A549 (cell line): ENCODE measurements at regions not wholly inside any gene's neighbourhood (a gene's known extent, or its start where the extent isn't known, plus 50 kb on each side); places are given as distances from the start of the nearest gene placed in this dataset.

ENCODE experiments used
- CHD2 ChIP-seq: fragments of 150-350 bp; IDR thresholded peaks from 2 replicates; pipeline ENCODE4 v1.6.1; 2014; ENCODE audit warnings: low read length; ENCODE audit not compliant: partially characterized antibody
- CTCF ChIP-seq: fragments of >200 bp; sonication (Bioruptor Twin); formaldehyde crosslinking; IDR thresholded peaks from 3 replicates; pipeline ENCODE4 v1.5.1; 2016
- EP300 ChIP-seq, 2 experiments: fragments of >200 bp; sonication (Bioruptor Twin); formaldehyde crosslinking; IDR thresholded peaks; 2 replicates in 1 of 2; 3 replicates in 1 of 2; pipeline ENCODE4 v1.6.1; 2016 to 2017
- JUNB ChIP-seq: fragments of >200 bp; sonication (Bioruptor Twin); formaldehyde crosslinking; IDR thresholded peaks from 2 replicates; pipeline ENCODE4 v1.6.1; 2016
- KDM1A ChIP-seq: fragments of 200-600 bp; sonication (generic); IDR thresholded peaks from 2 replicates; pipeline ENCODE4 v1.6.1; 2016; ENCODE audit warnings: low read depth, mild to moderate bottlenecking
- POLR2A ChIP-seq: IDR thresholded peaks from 2 replicates; pipeline ENCODE4 v1.6.1; 2012; ENCODE audit warnings: mild to moderate bottlenecking, low read length
- TF ChIP-seq, protein P1 (sequence below): fragments of 200-600 bp; sonication (generic); IDR thresholded peaks from 2 replicates; pipeline ENCODE4 v1.6.1; 2016; ENCODE audit warnings: antibody characterized with exemption, mild to moderate bottlenecking, moderate library complexity
- TF ChIP-seq, protein P2 (sequence below): fragments of 150-350 bp; IDR thresholded peaks from 2 replicates; pipeline ENCODE4 v1.6.1; 2014; ENCODE audit warnings: low read depth, mild to moderate bottlenecking, low read length

DNA sequence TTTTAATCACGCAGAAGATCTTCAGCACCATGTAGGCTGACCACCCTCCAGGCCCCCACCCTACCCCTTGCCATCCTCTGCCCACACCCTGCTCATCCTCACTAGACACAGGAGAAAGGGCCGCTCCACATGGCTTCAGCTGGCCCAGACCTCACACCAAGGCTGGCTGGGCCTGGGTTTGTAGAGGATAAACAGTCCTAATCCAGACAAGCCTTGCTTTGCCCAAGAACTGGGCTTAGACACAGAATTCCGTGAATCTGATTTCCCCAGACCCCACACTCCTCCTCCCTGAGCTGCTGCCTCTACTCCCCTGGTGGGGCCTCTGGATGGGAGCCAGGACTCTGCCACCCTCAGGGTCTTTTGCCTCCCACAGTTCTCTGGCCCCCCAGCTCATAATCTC lies 185.3 kb downstream of the CYP26B1 start:
- TF ChIP-seq POLR2A, result no peak
- no peak for TF ChIP-seq JUNB
- no peak for TF ChIP-seq CTCF
- no peak for TF ChIP-seq KDM1A
- TF ChIP-seq, protein P1, sequence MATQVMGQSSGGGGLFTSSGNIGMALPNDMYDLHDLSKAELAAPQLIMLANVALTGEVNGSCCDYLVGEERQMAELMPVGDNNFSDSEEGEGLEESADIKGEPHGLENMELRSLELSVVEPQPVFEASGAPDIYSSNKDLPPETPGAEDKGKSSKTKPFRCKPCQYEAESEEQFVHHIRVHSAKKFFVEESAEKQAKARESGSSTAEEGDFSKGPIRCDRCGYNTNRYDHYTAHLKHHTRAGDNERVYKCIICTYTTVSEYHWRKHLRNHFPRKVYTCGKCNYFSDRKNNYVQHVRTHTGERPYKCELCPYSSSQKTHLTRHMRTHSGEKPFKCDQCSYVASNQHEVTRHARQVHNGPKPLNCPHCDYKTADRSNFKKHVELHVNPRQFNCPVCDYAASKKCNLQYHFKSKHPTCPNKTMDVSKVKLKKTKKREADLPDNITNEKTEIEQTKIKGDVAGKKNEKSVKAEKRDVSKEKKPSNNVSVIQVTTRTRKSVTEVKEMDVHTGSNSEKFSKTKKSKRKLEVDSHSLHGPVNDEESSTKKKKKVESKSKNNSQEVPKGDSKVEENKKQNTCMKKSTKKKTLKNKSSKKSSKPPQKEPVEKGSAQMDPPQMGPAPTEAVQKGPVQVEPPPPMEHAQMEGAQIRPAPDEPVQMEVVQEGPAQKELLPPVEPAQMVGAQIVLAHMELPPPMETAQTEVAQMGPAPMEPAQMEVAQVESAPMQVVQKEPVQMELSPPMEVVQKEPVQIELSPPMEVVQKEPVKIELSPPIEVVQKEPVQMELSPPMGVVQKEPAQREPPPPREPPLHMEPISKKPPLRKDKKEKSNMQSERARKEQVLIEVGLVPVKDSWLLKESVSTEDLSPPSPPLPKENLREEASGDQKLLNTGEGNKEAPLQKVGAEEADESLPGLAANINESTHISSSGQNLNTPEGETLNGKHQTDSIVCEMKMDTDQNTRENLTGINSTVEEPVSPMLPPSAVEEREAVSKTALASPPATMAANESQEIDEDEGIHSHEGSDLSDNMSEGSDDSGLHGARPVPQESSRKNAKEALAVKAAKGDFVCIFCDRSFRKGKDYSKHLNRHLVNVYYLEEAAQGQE, result no peak
- TF ChIP-seq EP300 (IDR thresholded peaks at IDR 0.05), result no peak
- TF ChIP-seq, protein P2, sequence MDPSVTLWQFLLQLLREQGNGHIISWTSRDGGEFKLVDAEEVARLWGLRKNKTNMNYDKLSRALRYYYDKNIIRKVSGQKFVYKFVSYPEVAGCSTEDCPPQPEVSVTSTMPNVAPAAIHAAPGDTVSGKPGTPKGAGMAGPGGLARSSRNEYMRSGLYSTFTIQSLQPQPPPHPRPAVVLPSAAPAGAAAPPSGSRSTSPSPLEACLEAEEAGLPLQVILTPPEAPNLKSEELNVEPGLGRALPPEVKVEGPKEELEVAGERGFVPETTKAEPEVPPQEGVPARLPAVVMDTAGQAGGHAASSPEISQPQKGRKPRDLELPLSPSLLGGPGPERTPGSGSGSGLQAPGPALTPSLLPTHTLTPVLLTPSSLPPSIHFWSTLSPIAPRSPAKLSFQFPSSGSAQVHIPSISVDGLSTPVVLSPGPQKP, result no peak
- TF ChIP-seq CHD2, result no peak
